ENCODE measurements at regions not wholly inside any gene's neighbourhood (a gene's known extent, or its start where the extent isn't known, plus 50 kb on each side); places are given as distances from the start of the nearest gene placed in this dataset.

DNA sequence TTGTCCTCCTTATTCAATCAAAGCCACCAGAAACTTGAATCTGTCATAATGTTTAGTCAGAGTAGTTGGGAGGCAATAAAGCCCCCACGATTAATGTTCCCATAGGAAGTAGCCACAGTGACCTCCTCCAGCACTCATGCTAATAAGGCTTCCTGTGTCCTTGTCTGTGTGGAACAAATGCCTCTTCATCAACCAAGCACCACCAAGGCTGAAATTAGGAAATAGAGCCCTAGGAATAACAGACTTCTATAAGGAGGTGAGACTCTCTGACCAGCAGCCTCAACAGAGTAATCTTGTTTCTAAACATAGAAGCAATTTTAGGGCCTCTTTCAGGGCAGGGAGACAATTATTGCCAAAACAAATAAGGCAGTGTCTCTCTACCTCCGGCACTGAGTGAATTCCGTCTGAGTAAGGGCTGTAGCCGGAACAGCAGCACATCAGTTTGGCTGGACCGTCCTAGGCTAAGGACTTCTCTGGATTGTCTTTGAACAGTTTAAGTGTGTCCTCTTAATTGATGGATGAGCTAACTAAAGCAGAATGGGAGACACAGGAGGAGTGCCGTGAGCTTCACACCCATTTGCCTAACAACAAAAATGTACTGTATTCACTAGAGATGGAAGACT is 329.2 kb upstream of the HAND2 start:
- TF ChIP-seq, protein P1, sequence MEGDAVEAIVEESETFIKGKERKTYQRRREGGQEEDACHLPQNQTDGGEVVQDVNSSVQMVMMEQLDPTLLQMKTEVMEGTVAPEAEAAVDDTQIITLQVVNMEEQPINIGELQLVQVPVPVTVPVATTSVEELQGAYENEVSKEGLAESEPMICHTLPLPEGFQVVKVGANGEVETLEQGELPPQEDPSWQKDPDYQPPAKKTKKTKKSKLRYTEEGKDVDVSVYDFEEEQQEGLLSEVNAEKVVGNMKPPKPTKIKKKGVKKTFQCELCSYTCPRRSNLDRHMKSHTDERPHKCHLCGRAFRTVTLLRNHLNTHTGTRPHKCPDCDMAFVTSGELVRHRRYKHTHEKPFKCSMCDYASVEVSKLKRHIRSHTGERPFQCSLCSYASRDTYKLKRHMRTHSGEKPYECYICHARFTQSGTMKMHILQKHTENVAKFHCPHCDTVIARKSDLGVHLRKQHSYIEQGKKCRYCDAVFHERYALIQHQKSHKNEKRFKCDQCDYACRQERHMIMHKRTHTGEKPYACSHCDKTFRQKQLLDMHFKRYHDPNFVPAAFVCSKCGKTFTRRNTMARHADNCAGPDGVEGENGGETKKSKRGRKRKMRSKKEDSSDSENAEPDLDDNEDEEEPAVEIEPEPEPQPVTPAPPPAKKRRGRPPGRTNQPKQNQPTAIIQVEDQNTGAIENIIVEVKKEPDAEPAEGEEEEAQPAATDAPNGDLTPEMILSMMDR (IDR thresholded peaks at IDR 0.05): no peak
- no peak for TF ChIP-seq ZFX (IDR thresholded peaks at IDR 0.05; ENCODE audit: borderline replicate concordance)

Data from 22Rv1 (cell line).